Right lobe of liver (tissue), 6 donors: ENCODE measurements at regions not wholly inside any gene's neighbourhood (a gene's known extent, or its start where the extent isn't known, plus 50 kb on each side); places are given as distances from the start of the nearest gene placed in this dataset.

Experiments
- ATAC-seq, 4 donors: fragments of 200-7000 bp; cut with Tn5 transposase; one replicate each; pipeline ENCODE4 v1.9.1; 2020; ENCODE audit warnings: mild to moderate bottlenecking in 4 of 4, moderate library complexity in 4 of 4
- DNase-seq, 3 donors: peaks; one replicate each; pipeline ENCODE4 v3.0.0-alpha.2; 2020
- H3K27ac ChIP-seq, 3 donors: fragments of 200-600 bp; one replicate each; pipeline ENCODE4 v1.8.0; 2022
- H3K27me3 ChIP-seq, 2 donors: fragments of 200-600 bp; one replicate each; pipeline ENCODE4 v1.8.0; 2022
- H3K36me3 ChIP-seq, 4 donors: fragments of 200-600 bp; sonication (generic) in 1 of 4; one replicate each; pipeline versions ENCODE4 v1.5.1 to v1.8.0; 2017 to 2022; ENCODE audit warnings: control low read depth in 1 of 4
- H3K4me1 ChIP-seq, 4 donors: fragments of 200-600 bp; sonication (generic) in 1 of 4; one replicate each; pipeline versions ENCODE4 v1.5.1 to v1.8.0; 2017 to 2022; ENCODE audit warnings: control low read depth in 1 of 4
- H3K4me3 ChIP-seq, 3 donors: fragments of 200-600 bp; one replicate each; pipeline ENCODE4 v1.8.0; 2022
- H3K9me3 ChIP-seq, 4 donors: fragments of 200-600 bp; sonication (generic) in 1 of 4; one replicate each; pipeline versions ENCODE4 v1.5.1 to v1.8.0; 2017 to 2022; ENCODE audit warnings: control low read depth in 1 of 4
- CTCF ChIP-seq, 4 donors: fragments of 200-600 bp in 3 of 4; fragments of 450-650 bp in 1 of 4; IDR thresholded peaks; one replicate each; pipeline versions ENCODE4 v1.5.1 to v1.8.0; 2016 to 2022; ENCODE audit warnings: antibody characterized with exemption in 4 of 4, mild to moderate bottlenecking in 2 of 4
- POLR2A ChIP-seq: fragments of 450-650 bp; IDR thresholded peaks from one replicate; pipeline ENCODE4 v1.6.1; 2017; ENCODE audit warnings: antibody characterized with exemption, mild to moderate bottlenecking
- WGBS: methylation state at CpG from one replicate; pipeline ENCODE4 v1.1.6; 2018; ENCODE audit warnings: low coverage, low lambda C conversion rate; ENCODE audit not compliant: insufficient coverage; ENCODE audit errors: missing lambda C conversion rate; 5-methylcytosine and 5-hydroxymethylcytosine counted together
- intact Hi-C, 2 donors: fragments of 100-400 bp; cut with DNase I; formaldehyde crosslinking; loops; one replicate each; pipeline versions ENCODE4 v1.11.2 to v1.14.1; 2022
- donor health status: DM: no; HTN: yes; CAD: no.
- donor health status: DM: no; HTN: no; CAD: no.
- donor health status: DM: no; HTN: no; CAD: no.
- donor health status: DM: no; HTN: yes; CAD: no.
- donor health status: DM: no; HTN: yes; CAD: no.

GRCh38 chr4:18242919-18243693 lies 221.6 kb upstream of the LCORL start:
- no peaks in the 10 kb centered on the region for H3K36me3 ChIP-seq
- H3K4me3 ChIP-seq: no peak overlapping the region
- no peaks in the 10 kb centered on the region for H3K4me1 ChIP-seq
- no peak for TF ChIP-seq POLR2A
- TF ChIP-seq CTCF (IDR thresholded peaks at IDR 0.05): no peak
- DNase-seq: no peak
- intact Hi-C loops: no loop called here
- no peak for ATAC-seq
- WGBS: 50% methylated on average over 5 of the region's 5 CpGs
- H3K27ac ChIP-seq: no peak overlapping the region
- no peaks in the 10 kb centered on the region for H3K27me3 ChIP-seq
- H3K9me3 ChIP-seq: no peaks in the 10 kb centered on the region

GRCh38 chr4:18241727-18242126 lies 220.2 kb upstream of the LCORL start:
- Histone ChIP-seq H3K9me3 (no peaks in the 10 kb centered on the region), H3K27ac (no peak overlapping the region), H3K4me1 (no peaks in the 10 kb centered on the region), H3K27me3 (no peaks in the 10 kb centered on the region), H3K36me3 (no peaks in the 10 kb centered on the region), H3K4me3 (no peak overlapping the region)
- intact Hi-C loops: no loop called here
- WGBS: 16% methylated on average over 1 of the region's 1 CpG
- ATAC-seq (no peak), DNase-seq (no peak)
- TF ChIP-seq CTCF (IDR thresholded peaks at IDR 0.05) (no peak), POLR2A (no peak)

GRCh38 chr4:18234108-18234507 lies 212.6 kb upstream of the LCORL start:
- DNase-seq: no peak
- TF ChIP-seq CTCF (IDR thresholded peaks at IDR 0.05) (no peak), POLR2A (no peak)
- no peak for ATAC-seq
- H3K36me3 ChIP-seq: no peaks in the 10 kb centered on the region
- H3K9me3 ChIP-seq: no peaks in the 10 kb centered on the region
- H3K4me1 ChIP-seq: no peaks in the 10 kb centered on the region
- H3K27me3 ChIP-seq: no peaks in the 10 kb centered on the region
- H3K27ac ChIP-seq: no peak overlapping the region
- no peak overlapping the region for H3K4me3 ChIP-seq
- intact Hi-C loops: no loop called here

- Histone ChIP-seq H3K27me3 (no peaks in the 10 kb centered on the region), H3K27ac (no peak overlapping the region), H3K36me3 (no peaks in the 10 kb centered on the region), H3K4me1 (no peaks in the 10 kb centered on the region), H3K9me3 (no peaks in the 10 kb centered on the region), H3K4me3 (no peak overlapping the region)
- TF ChIP-seq CTCF (IDR thresholded peaks at IDR 0.05) (no peak), POLR2A (no peak)
- no peak for ATAC-seq
- DNase-seq: no peak
- 33% methylated on average over 1 of the region's 1 CpG for WGBS
- intact Hi-C loops: no loop called here
Observed at GRCh38 chr4:18231726-18232125, 210.2 kb upstream of the LCORL start.

GRCh38 chr4:18227880-18228279 lies 206.3 kb upstream of the LCORL start:
- TF ChIP-seq POLR2A (no peak), CTCF (IDR thresholded peaks at IDR 0.05) (no peak)
- no peak for DNase-seq
- Histone ChIP-seq H3K27ac (no peak overlapping the region), H3K4me1 (no peaks in the 10 kb centered on the region), H3K4me3 (no peak overlapping the region), H3K27me3 (no peaks in the 10 kb centered on the region), H3K9me3 (no peaks in the 10 kb centered on the region), H3K36me3 (no peaks in the 10 kb centered on the region)
- ATAC-seq: no peak
- intact Hi-C loops: no loop called here
- WGBS: 35% methylated on average over 1 of the region's 1 CpG
